ENCODE measurements at regions not wholly inside any gene's neighbourhood (a gene's known extent, or its start where the extent isn't known, plus 50 kb on each side); places are given as distances from the start of the nearest gene placed in this dataset.

DNA sequence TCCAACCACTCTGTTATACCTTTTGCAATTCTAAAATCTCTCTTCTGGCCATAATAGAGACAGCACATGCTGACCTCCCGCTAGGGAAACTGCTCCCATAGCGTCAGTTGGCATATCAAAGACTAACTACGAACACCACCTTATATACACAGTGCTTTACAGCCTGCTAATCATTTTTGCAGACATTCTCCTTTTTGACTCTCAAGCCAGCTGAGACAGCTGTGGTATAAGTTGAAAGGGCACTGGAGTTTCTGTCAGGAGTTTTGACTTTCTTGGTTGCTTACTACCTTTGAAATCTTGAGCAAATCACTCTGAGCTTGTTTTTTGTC lies 160.2 kb upstream of the TBCA start:
- TF ChIP-seq, protein P1, sequence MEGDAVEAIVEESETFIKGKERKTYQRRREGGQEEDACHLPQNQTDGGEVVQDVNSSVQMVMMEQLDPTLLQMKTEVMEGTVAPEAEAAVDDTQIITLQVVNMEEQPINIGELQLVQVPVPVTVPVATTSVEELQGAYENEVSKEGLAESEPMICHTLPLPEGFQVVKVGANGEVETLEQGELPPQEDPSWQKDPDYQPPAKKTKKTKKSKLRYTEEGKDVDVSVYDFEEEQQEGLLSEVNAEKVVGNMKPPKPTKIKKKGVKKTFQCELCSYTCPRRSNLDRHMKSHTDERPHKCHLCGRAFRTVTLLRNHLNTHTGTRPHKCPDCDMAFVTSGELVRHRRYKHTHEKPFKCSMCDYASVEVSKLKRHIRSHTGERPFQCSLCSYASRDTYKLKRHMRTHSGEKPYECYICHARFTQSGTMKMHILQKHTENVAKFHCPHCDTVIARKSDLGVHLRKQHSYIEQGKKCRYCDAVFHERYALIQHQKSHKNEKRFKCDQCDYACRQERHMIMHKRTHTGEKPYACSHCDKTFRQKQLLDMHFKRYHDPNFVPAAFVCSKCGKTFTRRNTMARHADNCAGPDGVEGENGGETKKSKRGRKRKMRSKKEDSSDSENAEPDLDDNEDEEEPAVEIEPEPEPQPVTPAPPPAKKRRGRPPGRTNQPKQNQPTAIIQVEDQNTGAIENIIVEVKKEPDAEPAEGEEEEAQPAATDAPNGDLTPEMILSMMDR (IDR thresholded peaks at IDR 0.05), result no peak
- TF ChIP-seq POLR2A (IDR thresholded peaks at IDR 0.05) (no peak), POLR2AphosphoS5 (IDR thresholded peaks at IDR 0.05) (no peak)

Data from suprapubic skin (tissue), 4 donors.